HCT116 (cell line): ENCODE measurements at regions not wholly inside any gene's neighbourhood (a gene's known extent, or its start where the extent isn't known, plus 50 kb on each side); places are given as distances from the start of the nearest gene placed in this dataset.

ENCODE experiments used
- ATAC-seq: fragments of 200-7000 bp; cut with Tn5 transposase; 2 replicates; pipeline ENCODE4 v1.9.1; 2020; ENCODE audit warnings: mild to moderate bottlenecking, moderate library complexity
- BruUV-seq: library from RNA; stranded (reverse); fragments of 400-500 nt; replicated peaks from 2 replicates; lab custom pipeline; 2021; lab: Mats Ljungman, UMichigan
- CTCF ChIA-PET: fragments of 300-600 bp; sonication (Branson Sonifier 250); formaldehyde crosslinking; loops from one replicate; lab custom pipeline; 2021; ENCODE audit warnings: antibody characterized with exemption; lab: Charles Lee
- POLR2A ChIA-PET: fragments of 300-600, 350-600 bp; sonication (Branson Sonifier 250); formaldehyde crosslinking; loops from one replicate; lab custom pipeline; 2021; ENCODE audit warnings: antibody characterized with exemption; lab: Charles Lee
- RAD21 ChIA-PET, 2 experiments: fragments of 300-600 bp; sonication (Branson Sonifier 250); formaldehyde crosslinking; loops; one replicate each; lab custom pipeline; 2023; ENCODE audit warnings: low total read pairs in 2 of 2; ENCODE audit not compliant: uncharacterized antibody in 2 of 2, unreplicated experiment in 2 of 2, low non-redundant PET in 1 of 2; lab: Charles Lee
- DNase-seq: peaks from one replicate; pipeline ENCODE4 v3.0.0-alpha.2; 2010; ENCODE audit warnings: low read depth, low spot score
- H2AFZ ChIP-seq: fragments of 200-600 bp; shearing (Covaris generic), sonication (generic); 2 replicates; pipeline ENCODE4 v1.6.1; 2017; ENCODE audit warnings: low read depth, mixed run types, mixed read lengths, antibody characterized with exemption, low read length; ENCODE audit not compliant: poor library complexity, severe bottlenecking
- H3K27ac ChIP-seq: 2 replicates; pipeline ENCODE4 v1.5.1; 2012; ENCODE audit warnings: low read depth, low read length
- H3K27me3 ChIP-seq: fragments of 200-600 bp; sonication (generic); 2 replicates; pipeline ENCODE4 v1.6.1; 2016; ENCODE audit warnings: mixed run types, low read length, mixed read lengths; ENCODE audit not compliant: insufficient read depth
- H3K36me3 ChIP-seq, 2 experiments: fragments of 200-500 bp in 1 of 2; fragments of 200-600 bp in 1 of 2; sonication (Bioruptor generic) in 1 of 2; sonication (generic) in 1 of 2; 2 replicates each; pipeline versions ENCODE4 v1.5.1 to v1.6.1; 2014 to 2016; ENCODE audit warnings: low read length in 2 of 2, inconsistent platforms in 1 of 2, mixed read lengths in 1 of 2, mixed run types in 1 of 2; ENCODE audit not compliant: insufficient read depth in 2 of 2, control insufficient read depth in 1 of 2
- H3K4me1 ChIP-seq, 2 experiments: fragments of 200-600 bp in 1 of 2; sonication (generic) in 1 of 2; 2 replicates each; pipeline versions ENCODE4 v1.5.1 to v1.6.1; 2012 to 2017; ENCODE audit warnings: low read length in 2 of 2, inconsistent platforms in 1 of 2, mild to moderate bottlenecking in 1 of 2, mixed read lengths in 1 of 2, mixed run types in 1 of 2, moderate library complexity in 1 of 2; ENCODE audit not compliant: insufficient read depth in 2 of 2, control insufficient read depth in 1 of 2
- H3K4me2 ChIP-seq: fragments of 200-600 bp; sonication (generic); 2 replicates; pipeline ENCODE4 v1.6.1; 2017; ENCODE audit warnings: mixed run types, low read length, mixed read lengths
- H3K4me3 ChIP-seq, 2 experiments: fragments of 200-600 bp in 1 of 2; sonication (generic) in 1 of 2; replicated peaks in 1 of 2; 2 replicates each; pipeline ENCODE4 v1.5.1; 2011 to 2016; ENCODE audit warnings: low read length in 2 of 2, control low read depth in 1 of 2, low read depth in 1 of 2, mild to moderate bottlenecking in 1 of 2, mixed read lengths in 1 of 2, mixed run types in 1 of 2
- H3K79me2 ChIP-seq: fragments of 200-600 bp; sonication (generic); 2 replicates; pipeline ENCODE4 v1.6.1; 2017; ENCODE audit warnings: mild to moderate bottlenecking, mixed run types, low read length, moderate library complexity, mixed read lengths; ENCODE audit not compliant: insufficient read depth
- H3K9ac ChIP-seq: fragments of 200-600 bp; sonication (generic); 2 replicates; pipeline ENCODE4 v1.6.1; 2016; ENCODE audit warnings: low read length, mixed read lengths
- H3K9me2 ChIP-seq: fragments of 200-600 bp; sonication (generic), shearing (Covaris generic); 2 replicates; pipeline ENCODE4 v1.6.1; 2017; ENCODE audit warnings: mixed run types, mild to moderate bottlenecking, moderate library complexity; ENCODE audit not compliant: insufficient read depth
- H3K9me3 ChIP-seq, 2 experiments: fragments of 200-500 bp in 1 of 2; fragments of 200-600 bp in 1 of 2; sonication (Bioruptor generic) in 1 of 2; sonication (generic) in 1 of 2; 2 replicates each; pipeline ENCODE4 v1.6.1; 2014 to 2017; ENCODE audit warnings: low read length in 2 of 2, mixed read lengths in 2 of 2, inconsistent platforms in 1 of 2, low read depth in 1 of 2, mild to moderate bottlenecking in 1 of 2, mixed run types in 1 of 2, moderate library complexity in 1 of 2; ENCODE audit not compliant: control insufficient read depth in 1 of 2, insufficient read depth in 1 of 2
- H4K20me1 ChIP-seq: fragments of 200-600 bp; sonication (generic), shearing (Covaris generic); 2 replicates; pipeline ENCODE4 v1.6.1; 2017; ENCODE audit warnings: mixed run types, mild to moderate bottlenecking, moderate library complexity; ENCODE audit not compliant: insufficient read depth
- CBX3 ChIP-seq: IDR thresholded peaks from 2 replicates; pipeline ENCODE4 v1.6.1; 2012; ENCODE audit warnings: low read depth
- EZH2 ChIP-seq: fragments of 200-600 bp; sonication (generic); IDR thresholded peaks from 2 replicates; pipeline ENCODE4 v1.6.1; 2017; ENCODE audit warnings: antibody characterized with exemption, mixed run types
- EZH2phosphoT487 ChIP-seq: fragments of 200-600 bp; IDR thresholded peaks from 2 replicates; pipeline ENCODE4 v1.6.1; 2018; ENCODE audit warnings: antibody characterized with exemption, borderline replicate concordance
- FOSL1 ChIP-seq: IDR thresholded peaks from 2 replicates; pipeline ENCODE4 v1.6.1; 2012; ENCODE audit warnings: low read depth
- POLR2A ChIP-seq: IDR thresholded peaks from 2 replicates; pipeline ENCODE4 v1.7.0; 2011; ENCODE audit warnings: borderline replicate concordance; ENCODE audit not compliant: insufficient read depth, insufficient read length; ENCODE audit errors: extremely low read depth
- POLR2AphosphoS5 ChIP-seq: IDR thresholded peaks from 2 replicates; pipeline ENCODE4 v1.6.1; 2011; ENCODE audit warnings: mild to moderate bottlenecking, low read depth, low read length, moderate library complexity
- YY1 ChIP-seq: IDR thresholded peaks from 2 replicates; pipeline ENCODE4 v1.6.1; 2011; ENCODE audit warnings: low read length, low read depth, moderate library complexity, mild to moderate bottlenecking; ENCODE audit not compliant: insufficient replicate concordance; ENCODE audit errors: extremely low read depth
- ZFX ChIP-seq: fragments of 450-650 bp; IDR thresholded peaks from 2 replicates; pipeline ENCODE4 v1.6.1; 2017
- ZNF274 ChIP-seq: fragments of 200-500 bp; sonication (Bioruptor generic); IDR thresholded peaks from 2 replicates; pipeline ENCODE4 v1.6.1; 2014; ENCODE audit warnings: mild to moderate bottlenecking, low read depth, low read length, inconsistent platforms
- intact Hi-C: fragments of 100-400 bp; cut with micrococcal nuclease; formaldehyde crosslinking; loops from 2 replicates; pipeline ENCODE4 v1.10.0; 2022
- TF ChIP-seq, protein P1 (sequence below): IDR thresholded peaks from 2 replicates; pipeline ENCODE4 v1.6.1; 2012; ENCODE audit warnings: low read depth
- TF ChIP-seq, protein P2 (sequence below): IDR thresholded peaks from 2 replicates; pipeline ENCODE4 v1.6.1; 2011; ENCODE audit warnings: mild to moderate bottlenecking, low read length, moderate library complexity; ENCODE audit not compliant: insufficient replicate concordance; ENCODE audit errors: extremely low read depth
- TF ChIP-seq, protein P3 (sequence below): IDR thresholded peaks from 2 replicates; pipeline ENCODE4 v1.6.1; 2012
- TF ChIP-seq, protein P4 (sequence below): IDR thresholded peaks from 2 replicates; pipeline ENCODE4 v1.6.1; 2012

DNA sequence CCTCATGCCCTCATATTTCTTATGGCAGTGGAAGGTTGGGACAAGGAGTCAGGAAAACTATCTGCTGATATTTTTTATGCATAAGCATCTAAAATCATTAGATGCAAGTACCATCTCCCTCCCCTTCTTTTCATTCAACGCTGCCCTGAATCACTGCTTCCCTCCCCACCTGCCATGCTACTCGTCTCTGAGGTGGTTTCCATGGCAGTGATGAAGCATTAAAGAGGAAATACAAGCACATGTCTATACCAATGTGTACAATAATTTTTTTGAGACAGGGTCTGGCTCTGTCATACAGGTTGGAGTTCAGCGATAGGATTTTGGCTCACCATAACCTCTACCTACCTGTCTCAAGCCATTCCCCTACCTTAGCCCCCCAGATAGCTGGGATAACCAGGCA lies 67.5 kb upstream of the SETMAR start:
- ChIA-PET POLR2A (no interaction called here), CTCF (interaction anchor here (1.2 kb wide), 1 partner anchor 1035 kb away, joined by 3 read pairs; no protein-coding TSS in a partner anchor), RAD21 (no interaction called here)
- Histone ChIP-seq H3K9ac (no peak overlapping the region), H4K20me1 (no peaks in the 10 kb centered on the region), H3K4me3 (no peak overlapping the region), H3K79me2 (no peaks in the 10 kb centered on the region), H3K9me3 (no peaks in the 10 kb centered on the region), H3K36me3 (no peaks in the 10 kb centered on the region), H3K4me1 (no peaks in the 10 kb centered on the region), H3K27ac (no peak overlapping the region), H3K27me3 (0 out of 2 replicates have a peak, but pooled peaks cover 7% of the 10 kb centered on the region), H2AFZ (no peak overlapping the region), H3K9me2 (no peaks in the 10 kb centered on the region), H3K4me2 (no peak overlapping the region)
- TF ChIP-seq, protein P1, sequence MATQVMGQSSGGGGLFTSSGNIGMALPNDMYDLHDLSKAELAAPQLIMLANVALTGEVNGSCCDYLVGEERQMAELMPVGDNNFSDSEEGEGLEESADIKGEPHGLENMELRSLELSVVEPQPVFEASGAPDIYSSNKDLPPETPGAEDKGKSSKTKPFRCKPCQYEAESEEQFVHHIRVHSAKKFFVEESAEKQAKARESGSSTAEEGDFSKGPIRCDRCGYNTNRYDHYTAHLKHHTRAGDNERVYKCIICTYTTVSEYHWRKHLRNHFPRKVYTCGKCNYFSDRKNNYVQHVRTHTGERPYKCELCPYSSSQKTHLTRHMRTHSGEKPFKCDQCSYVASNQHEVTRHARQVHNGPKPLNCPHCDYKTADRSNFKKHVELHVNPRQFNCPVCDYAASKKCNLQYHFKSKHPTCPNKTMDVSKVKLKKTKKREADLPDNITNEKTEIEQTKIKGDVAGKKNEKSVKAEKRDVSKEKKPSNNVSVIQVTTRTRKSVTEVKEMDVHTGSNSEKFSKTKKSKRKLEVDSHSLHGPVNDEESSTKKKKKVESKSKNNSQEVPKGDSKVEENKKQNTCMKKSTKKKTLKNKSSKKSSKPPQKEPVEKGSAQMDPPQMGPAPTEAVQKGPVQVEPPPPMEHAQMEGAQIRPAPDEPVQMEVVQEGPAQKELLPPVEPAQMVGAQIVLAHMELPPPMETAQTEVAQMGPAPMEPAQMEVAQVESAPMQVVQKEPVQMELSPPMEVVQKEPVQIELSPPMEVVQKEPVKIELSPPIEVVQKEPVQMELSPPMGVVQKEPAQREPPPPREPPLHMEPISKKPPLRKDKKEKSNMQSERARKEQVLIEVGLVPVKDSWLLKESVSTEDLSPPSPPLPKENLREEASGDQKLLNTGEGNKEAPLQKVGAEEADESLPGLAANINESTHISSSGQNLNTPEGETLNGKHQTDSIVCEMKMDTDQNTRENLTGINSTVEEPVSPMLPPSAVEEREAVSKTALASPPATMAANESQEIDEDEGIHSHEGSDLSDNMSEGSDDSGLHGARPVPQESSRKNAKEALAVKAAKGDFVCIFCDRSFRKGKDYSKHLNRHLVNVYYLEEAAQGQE, result no peak
- no peak for TF ChIP-seq EZH2phosphoT487
- TF ChIP-seq, protein P2, sequence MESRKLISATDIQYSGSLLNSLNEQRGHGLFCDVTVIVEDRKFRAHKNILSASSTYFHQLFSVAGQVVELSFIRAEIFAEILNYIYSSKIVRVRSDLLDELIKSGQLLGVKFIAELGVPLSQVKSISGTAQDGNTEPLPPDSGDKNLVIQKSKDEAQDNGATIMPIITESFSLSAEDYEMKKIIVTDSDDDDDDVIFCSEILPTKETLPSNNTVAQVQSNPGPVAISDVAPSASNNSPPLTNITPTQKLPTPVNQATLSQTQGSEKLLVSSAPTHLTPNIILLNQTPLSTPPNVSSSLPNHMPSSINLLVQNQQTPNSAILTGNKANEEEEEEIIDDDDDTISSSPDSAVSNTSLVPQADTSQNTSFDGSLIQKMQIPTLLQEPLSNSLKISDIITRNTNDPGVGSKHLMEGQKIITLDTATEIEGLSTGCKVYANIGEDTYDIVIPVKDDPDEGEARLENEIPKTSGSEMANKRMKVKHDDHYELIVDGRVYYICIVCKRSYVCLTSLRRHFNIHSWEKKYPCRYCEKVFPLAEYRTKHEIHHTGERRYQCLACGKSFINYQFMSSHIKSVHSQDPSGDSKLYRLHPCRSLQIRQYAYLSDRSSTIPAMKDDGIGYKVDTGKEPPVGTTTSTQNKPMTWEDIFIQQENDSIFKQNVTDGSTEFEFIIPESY, result no peak
- TF ChIP-seq, protein P3, sequence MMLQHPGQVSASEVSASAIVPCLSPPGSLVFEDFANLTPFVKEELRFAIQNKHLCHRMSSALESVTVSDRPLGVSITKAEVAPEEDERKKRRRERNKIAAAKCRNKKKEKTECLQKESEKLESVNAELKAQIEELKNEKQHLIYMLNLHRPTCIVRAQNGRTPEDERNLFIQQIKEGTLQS, result no peak
- no peak for TF ChIP-seq CBX3
- TF ChIP-seq FOSL1, result no peak
- TF ChIP-seq POLR2AphosphoS5, result no peak
- TF ChIP-seq ZFX, result no peak
- TF ChIP-seq, protein P4, sequence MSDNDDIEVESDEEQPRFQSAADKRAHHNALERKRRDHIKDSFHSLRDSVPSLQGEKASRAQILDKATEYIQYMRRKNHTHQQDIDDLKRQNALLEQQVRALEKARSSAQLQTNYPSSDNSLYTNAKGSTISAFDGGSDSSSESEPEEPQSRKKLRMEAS, result no peak
- no peak for TF ChIP-seq POLR2A
- TF ChIP-seq EZH2, result no peak
- TF ChIP-seq ZNF274, result no peak
- no peak for TF ChIP-seq YY1
- no TSS peak for BruUV-seq
- ATAC-seq (no peak), DNase-seq (no peak)
- intact Hi-C loops, result no loop called here
